ENCODE measurements at regions not wholly inside any gene's neighbourhood (a gene's known extent, or its start where the extent isn't known, plus 50 kb on each side); places are given as distances from the start of the nearest gene placed in this dataset.
A peak's percentile ranks its signal among the peaks of the same experiment; 100 is the strongest.

GRCh38 chr1:199784138-199784895 is 243.2 kb upstream of the NR5A2 start:
- Histone ChIP-seq H3K4me3 (ENCODE audit: insufficient read depth, low read depth, low read length) (no peak overlapping the region), H3K4me1 (ENCODE audit: insufficient read depth, low read length) (peaks cover 9% of the 10 kb centered on the region), H3K9me3 (ENCODE audit: insufficient read depth, low read depth, low read length) (no peaks in the 10 kb centered on the region), H2AFZ (ENCODE audit: low read depth, low read length) (no peak overlapping the region), H4K20me1 (ENCODE audit: insufficient read depth, low read length) (no peaks in the 10 kb centered on the region), H3K36me3 (ENCODE audit: insufficient read depth, low read length) (no peaks in the 10 kb centered on the region), H3K79me2 (ENCODE audit: insufficient read depth, low read length) (no peaks in the 10 kb centered on the region), H3K27ac (ENCODE audit: low read depth, low read length) (no peak overlapping the region), H3K4me2 (ENCODE audit: low read length) (peak overlapping the region; percentile 26), H3K9ac (ENCODE audit: low read length) (no peak overlapping the region), H3K27me3 (ENCODE audit: insufficient read depth, low read length) (no peaks in the 10 kb centered on the region)
- Mint-ChIP-seq H3K27ac (ENCODE audit: unreplicated experiment) (no peak overlapping the region), H3K27me3 (ENCODE audit: low read depth, unreplicated experiment) (no peaks in the 10 kb centered on the region), H3K4me3 (ENCODE audit: unreplicated experiment) (no peak overlapping the region), H3K4me1 (ENCODE audit: low read depth, unreplicated experiment) (peaks cover 2% of the 10 kb centered on the region), H3K9me3 (ENCODE audit: unreplicated experiment) (no peaks in the 10 kb centered on the region), H3K36me3 (ENCODE audit: low read depth, unreplicated experiment) (no peaks in the 10 kb centered on the region)
- DNase-seq (ENCODE audit: low read depth), result peak; percentile 57
- TF ChIP-seq CTCF (IDR thresholded peaks at IDR 0.05; ENCODE audit: insufficient read depth, low read depth, low read length), result no peak
- TF ChIP-seq EZH2 (IDR thresholded peaks at IDR 0.05; ENCODE audit: insufficient read depth, low read length), result no peak
- no peak for FAIRE-seq

GRCh38 chr1:199786695-199787094 is 240.8 kb upstream of the NR5A2 start:
- TF ChIP-seq CTCF (IDR thresholded peaks at IDR 0.05; ENCODE audit: insufficient read depth, low read depth, low read length) (no peak), EZH2 (IDR thresholded peaks at IDR 0.05; ENCODE audit: insufficient read depth, low read length) (no peak)
- Histone ChIP-seq H3K79me2 (ENCODE audit: insufficient read depth, low read length) (no peaks in the 10 kb centered on the region), H3K4me3 (ENCODE audit: insufficient read depth, low read depth, low read length) (no peak overlapping the region), H3K4me2 (ENCODE audit: low read length) (no peak overlapping the region), H3K4me1 (ENCODE audit: insufficient read depth, low read length) (peaks cover 9% of the 10 kb centered on the region), H3K9me3 (ENCODE audit: insufficient read depth, low read depth, low read length) (no peaks in the 10 kb centered on the region), H3K27me3 (ENCODE audit: insufficient read depth, low read length) (no peaks in the 10 kb centered on the region), H4K20me1 (ENCODE audit: insufficient read depth, low read length) (no peaks in the 10 kb centered on the region), H3K36me3 (ENCODE audit: insufficient read depth, low read length) (no peaks in the 10 kb centered on the region), H3K27ac (ENCODE audit: low read depth, low read length) (no peak overlapping the region), H2AFZ (ENCODE audit: low read depth, low read length) (no peak overlapping the region), H3K9ac (ENCODE audit: low read length) (no peak overlapping the region)
- no peak overlapping the region for H3K4me3 Mint-ChIP-seq (ENCODE audit: unreplicated experiment)
- no peak overlapping the region for H3K27ac Mint-ChIP-seq (ENCODE audit: unreplicated experiment)
- no peaks in the 10 kb centered on the region for H3K9me3 Mint-ChIP-seq (ENCODE audit: unreplicated experiment)
- FAIRE-seq (no peak), DNase-seq (ENCODE audit: low read depth) (no peak)
- peaks cover 3% of the 10 kb centered on the region for H3K27me3 Mint-ChIP-seq (ENCODE audit: low read depth, unreplicated experiment)
- H3K36me3 Mint-ChIP-seq (ENCODE audit: low read depth, unreplicated experiment), result no peaks in the 10 kb centered on the region
- H3K4me1 Mint-ChIP-seq (ENCODE audit: low read depth, unreplicated experiment), result no peaks in the 10 kb centered on the region

- Histone ChIP-seq H3K9ac (ENCODE audit: low read length) (no peak overlapping the region), H3K4me2 (ENCODE audit: low read length) (no peak overlapping the region), H2AFZ (ENCODE audit: low read depth, low read length) (no peak overlapping the region), H3K4me3 (ENCODE audit: insufficient read depth, low read depth, low read length) (no peak overlapping the region), H3K4me1 (ENCODE audit: insufficient read depth, low read length) (peaks cover 3% of the 10 kb centered on the region), H3K27ac (ENCODE audit: low read depth, low read length) (no peak overlapping the region), H3K36me3 (ENCODE audit: insufficient read depth, low read length) (no peaks in the 10 kb centered on the region), H4K20me1 (ENCODE audit: insufficient read depth, low read length) (no peaks in the 10 kb centered on the region), H3K9me3 (ENCODE audit: insufficient read depth, low read depth, low read length) (no peaks in the 10 kb centered on the region), H3K79me2 (ENCODE audit: insufficient read depth, low read length) (no peaks in the 10 kb centered on the region), H3K27me3 (ENCODE audit: insufficient read depth, low read length) (no peaks in the 10 kb centered on the region)
- FAIRE-seq (no peak), DNase-seq (ENCODE audit: low read depth) (no peak)
- TF ChIP-seq CTCF (IDR thresholded peaks at IDR 0.05; ENCODE audit: insufficient read depth, low read depth, low read length), result no peak
- TF ChIP-seq EZH2 (IDR thresholded peaks at IDR 0.05; ENCODE audit: insufficient read depth, low read length), result no peak
- Mint-ChIP-seq H3K9me3 (ENCODE audit: unreplicated experiment) (no peaks in the 10 kb centered on the region), H3K27me3 (ENCODE audit: low read depth, unreplicated experiment) (peaks cover 3% of the 10 kb centered on the region), H3K27ac (ENCODE audit: unreplicated experiment) (no peak overlapping the region), H3K4me1 (ENCODE audit: low read depth, unreplicated experiment) (no peaks in the 10 kb centered on the region), H3K36me3 (ENCODE audit: low read depth, unreplicated experiment) (no peaks in the 10 kb centered on the region), H3K4me3 (ENCODE audit: unreplicated experiment) (no peak overlapping the region)
Observed at GRCh38 chr1:199789141-199789540, 238.4 kb upstream of the NR5A2 start.

Data from astrocyte (in vitro differentiated cells and primary cell).